Activated T-helper 17 cell treated with anti-CD3 and anti-CD28 coated beads, Interleukin-2, amount 50 U/mL, for 72 hours (primary cell): ENCODE measurements at regions not wholly inside any gene's neighbourhood (a gene's known extent, or its start where the extent isn't known, plus 50 kb on each side); places are given as distances from the start of the nearest gene placed in this dataset.

Source experiments
- ATAC-seq: fragments of 150-1000 bp; cut with Tn5 transposase; replicated peaks from 2 replicates; pipeline ENCODE4 v1.10.0; 2021; ENCODE audit warnings: mild to moderate bottlenecking, moderate library complexity
- H3K27ac Mint-ChIP-seq: one replicate; pipeline ENCODE4 v1.8.0; 2022; ENCODE audit warnings: mixed read lengths
- H3K27me3 Mint-ChIP-seq: one replicate; pipeline ENCODE4 v1.8.0; 2022; ENCODE audit warnings: mixed read lengths
- H3K36me3 Mint-ChIP-seq: one replicate; pipeline ENCODE4 v1.8.0; 2022; ENCODE audit warnings: low read depth, mild to moderate bottlenecking, mixed read lengths
- H3K4me1 Mint-ChIP-seq: one replicate; pipeline ENCODE4 v1.8.0; 2022; ENCODE audit warnings: mixed read lengths
- H3K4me3 Mint-ChIP-seq: one replicate; pipeline ENCODE4 v1.8.0; 2022; ENCODE audit warnings: mild to moderate bottlenecking, mixed read lengths
- H3K9me3 Mint-ChIP-seq: one replicate; pipeline ENCODE4 v1.8.0; 2022; ENCODE audit warnings: mixed read lengths

GRCh38 chr11:80827781-80828180 lies 1387.0 kb upstream of the TENM4 start:
- no peak for ATAC-seq
- no peaks in the 10 kb centered on the region for H3K9me3 Mint-ChIP-seq
- no peaks in the 10 kb centered on the region for H3K4me1 Mint-ChIP-seq

DNA sequence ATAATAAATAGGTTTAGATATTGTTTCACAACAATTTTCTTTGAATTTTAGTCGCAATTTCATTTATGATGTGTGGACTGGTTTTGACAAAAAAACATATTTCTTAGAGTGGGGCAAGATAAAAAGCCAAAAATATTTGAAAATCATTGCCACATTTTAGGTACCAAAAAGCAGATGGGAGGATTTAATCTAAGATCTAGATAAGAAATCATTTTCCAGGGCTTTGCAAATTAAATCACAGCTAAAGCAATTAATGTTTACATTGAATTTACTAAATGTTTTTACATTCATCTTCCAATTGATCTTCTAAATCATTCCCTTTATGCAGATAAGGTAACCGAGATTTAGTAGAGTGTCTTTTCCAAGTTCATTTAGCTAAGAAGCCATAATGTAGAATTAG lies 1386.0 kb upstream of the TENM4 start:
- Mint-ChIP-seq H3K4me1 (no peaks in the 10 kb centered on the region), H3K9me3 (no peaks in the 10 kb centered on the region), H3K27me3 (no peaks in the 10 kb centered on the region), H3K4me3 (no peak overlapping the region), H3K36me3 (no peaks in the 10 kb centered on the region), H3K27ac (no peak overlapping the region)
- no peak for ATAC-seq

More at GRCh38 chr11:80827781-80828180, 1387.0 kb upstream of the TENM4 start:
- Mint-ChIP-seq H3K4me3 (no peak overlapping the region), H3K27me3 (no peaks in the 10 kb centered on the region), H3K27ac (no peak overlapping the region), H3K36me3 (no peaks in the 10 kb centered on the region)

DNA sequence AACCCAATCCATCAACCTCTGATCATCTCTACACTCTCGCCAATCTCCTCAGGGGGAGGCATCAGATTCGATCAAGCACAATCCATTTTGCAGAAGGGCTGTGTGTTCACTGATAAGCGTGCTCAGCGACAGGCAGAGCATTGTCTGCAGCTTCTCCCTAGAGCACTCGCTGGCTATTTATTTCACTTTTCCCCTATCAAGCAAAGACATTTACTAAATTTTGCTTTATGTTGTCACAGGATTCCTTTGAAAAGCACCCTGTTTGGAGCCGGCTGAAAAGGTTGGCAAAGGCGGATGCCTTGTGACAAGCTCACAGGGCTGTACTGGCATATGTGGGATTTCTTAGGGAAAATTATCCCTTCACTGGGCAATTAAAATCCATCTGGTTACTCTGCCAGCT lies 1381.5 kb upstream of the TENM4 start:
- ATAC-seq: no peak
- H3K27me3 Mint-ChIP-seq: no peaks in the 10 kb centered on the region
- H3K4me1 Mint-ChIP-seq: no peaks in the 10 kb centered on the region
- no peak overlapping the region for H3K27ac Mint-ChIP-seq
- peaks cover 3% of the 10 kb centered on the region for H3K9me3 Mint-ChIP-seq
- no peak overlapping the region for H3K4me3 Mint-ChIP-seq
- H3K36me3 Mint-ChIP-seq: no peaks in the 10 kb centered on the region

DNA sequence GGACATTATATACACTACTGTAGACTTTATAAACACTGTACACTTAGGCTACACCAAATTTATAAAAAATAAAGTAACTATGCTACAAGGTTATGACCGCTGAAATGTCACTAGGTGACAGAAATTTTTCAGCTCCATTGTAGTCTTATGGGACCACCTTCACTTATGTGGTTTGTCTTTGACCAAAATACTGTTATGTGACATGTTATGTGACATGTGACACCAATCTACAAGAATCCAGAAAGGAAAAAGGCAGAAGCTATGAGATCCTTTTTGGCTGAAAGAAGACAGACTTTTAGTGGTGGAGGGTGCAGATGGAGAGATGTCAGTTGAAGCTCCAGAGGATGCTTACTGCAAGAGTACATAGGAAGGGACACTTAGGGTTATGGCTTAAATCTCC lies 1378.4 kb upstream of the TENM4 start:
- Mint-ChIP-seq H3K27ac (no peak overlapping the region), H3K36me3 (no peaks in the 10 kb centered on the region), H3K27me3 (no peaks in the 10 kb centered on the region), H3K4me1 (no peaks in the 10 kb centered on the region), H3K4me3 (no peak overlapping the region), H3K9me3 (peaks cover 8% of the 10 kb centered on the region)
- no peak for ATAC-seq

DNA sequence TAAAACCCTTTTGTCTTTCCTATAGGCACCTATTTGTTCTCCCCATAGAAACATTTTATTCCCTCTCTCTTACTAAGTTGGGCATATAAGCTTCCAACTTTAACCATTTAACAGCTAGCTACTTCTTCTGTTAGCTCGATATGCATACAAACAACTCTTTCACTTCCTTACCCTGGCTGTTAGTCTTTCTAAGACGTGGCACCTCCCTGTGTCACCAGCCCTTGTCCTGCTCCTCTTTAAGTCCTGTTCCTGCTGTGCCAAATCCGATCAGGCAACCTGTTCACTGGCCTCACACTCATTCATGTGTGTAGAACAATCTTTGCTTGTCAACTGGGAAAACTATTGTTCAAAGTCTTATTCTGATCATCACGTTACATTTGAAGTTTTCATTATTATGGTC lies 1376.1 kb upstream of the TENM4 start:
- Mint-ChIP-seq H3K9me3 (peaks cover 21% of the 10 kb centered on the region), H3K4me1 (no peaks in the 10 kb centered on the region), H3K27ac (no peak overlapping the region), H3K4me3 (no peak overlapping the region), H3K27me3 (no peaks in the 10 kb centered on the region), H3K36me3 (no peaks in the 10 kb centered on the region)
- ATAC-seq: no peak

DNA sequence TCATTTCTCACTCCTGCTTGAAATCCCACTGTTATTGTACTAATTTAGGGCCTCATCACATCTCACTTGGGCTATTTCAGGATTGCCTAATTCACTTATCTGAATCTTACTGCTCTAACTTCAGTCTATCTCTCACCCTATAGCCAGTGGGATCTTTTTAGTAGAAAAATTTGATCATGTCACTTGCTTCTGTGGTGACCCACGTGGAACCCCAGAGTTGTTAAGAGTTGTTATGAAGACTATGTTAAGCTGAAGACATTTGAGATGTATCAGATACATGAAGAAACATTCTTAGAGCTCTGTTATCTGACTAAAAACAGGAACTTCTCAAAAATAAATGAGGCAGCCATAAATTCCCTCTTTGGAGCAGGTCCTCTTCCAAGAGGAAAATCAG lies 1375.6 kb upstream of the TENM4 start:
- H3K4me1 Mint-ChIP-seq: no peaks in the 10 kb centered on the region
- no peaks in the 10 kb centered on the region for H3K36me3 Mint-ChIP-seq
- ATAC-seq: no peak

DNA sequence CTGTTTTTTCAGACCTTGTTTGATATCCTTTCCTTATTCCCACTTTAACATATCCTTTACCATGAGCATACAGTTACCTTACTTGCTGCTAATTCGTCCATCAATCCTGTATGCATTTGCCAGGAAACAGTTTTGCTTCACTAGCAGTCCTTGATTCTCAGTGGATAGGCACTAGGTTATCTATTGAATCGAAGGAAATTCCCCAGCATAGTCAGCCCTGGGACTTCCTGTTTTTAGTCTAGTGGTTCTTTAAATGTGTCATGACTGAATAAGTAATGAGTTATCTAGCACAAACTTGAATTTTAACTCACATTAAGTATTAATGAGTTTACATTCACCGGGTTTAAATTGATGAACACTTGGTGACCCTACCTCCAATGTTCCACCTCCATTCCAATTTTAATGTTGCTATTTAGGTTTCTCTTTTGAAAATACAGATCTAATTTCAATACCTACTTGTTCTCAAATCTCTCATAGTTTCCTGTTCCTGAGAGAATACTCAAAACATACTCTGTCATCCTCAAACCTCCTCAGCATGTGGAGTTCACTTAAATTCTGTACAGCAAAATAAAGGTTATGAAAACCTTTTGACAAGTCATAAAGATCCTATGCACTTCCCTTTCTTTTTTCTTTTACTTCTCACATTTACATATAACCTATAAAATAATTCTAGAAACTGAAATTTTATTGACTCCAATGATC lies 1375.1 kb upstream of the TENM4 start:
- H3K36me3 Mint-ChIP-seq: no peaks in the 10 kb centered on the region
- H3K27me3 Mint-ChIP-seq: no peaks in the 10 kb centered on the region
- no peak overlapping the region for H3K4me3 Mint-ChIP-seq
- H3K9me3 Mint-ChIP-seq: peaks cover 24% of the 10 kb centered on the region
- no peaks in the 10 kb centered on the region for H3K4me1 Mint-ChIP-seq
- ATAC-seq: no peak
- H3K27ac Mint-ChIP-seq: no peak overlapping the region

More for the DNA sequence above, 1375.6 kb upstream of the TENM4 start:
- Mint-ChIP-seq H3K27me3 (no peaks in the 10 kb centered on the region), H3K4me3 (no peak overlapping the region), H3K27ac (no peak overlapping the region), H3K9me3 (peaks cover 21% of the 10 kb centered on the region)

- no peaks in the 10 kb centered on the region for H3K36me3 Mint-ChIP-seq
- H3K27ac Mint-ChIP-seq: no peak overlapping the region
- peaks cover 27% of the 10 kb centered on the region for H3K9me3 Mint-ChIP-seq
- no peak overlapping the region for H3K4me3 Mint-ChIP-seq
- ATAC-seq: no peak
- H3K27me3 Mint-ChIP-seq: no peaks in the 10 kb centered on the region
- H3K4me1 Mint-ChIP-seq: no peaks in the 10 kb centered on the region
Observed at GRCh38 chr11:80814813-80815212, 1374.0 kb upstream of the TENM4 start.

DNA sequence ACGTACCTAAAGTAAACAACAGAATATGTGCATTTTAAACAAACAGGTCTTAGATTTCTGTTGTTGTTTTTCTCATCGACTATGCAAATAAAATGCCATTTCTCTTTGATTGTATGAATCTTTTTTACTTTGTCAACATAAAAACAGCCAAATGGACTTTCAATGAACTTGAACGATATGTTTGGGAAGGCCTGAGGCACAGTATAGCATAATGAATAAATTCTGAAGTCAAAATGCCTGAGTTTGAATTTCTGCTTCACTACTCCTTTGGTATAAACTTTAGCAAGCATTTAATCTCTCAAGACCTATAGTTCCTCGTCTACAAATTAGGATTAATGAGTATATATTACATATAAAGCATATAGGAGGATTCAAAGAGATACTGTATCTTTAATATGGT lies 1369.9 kb upstream of the TENM4 start:
- ATAC-seq: no peak

DNA sequence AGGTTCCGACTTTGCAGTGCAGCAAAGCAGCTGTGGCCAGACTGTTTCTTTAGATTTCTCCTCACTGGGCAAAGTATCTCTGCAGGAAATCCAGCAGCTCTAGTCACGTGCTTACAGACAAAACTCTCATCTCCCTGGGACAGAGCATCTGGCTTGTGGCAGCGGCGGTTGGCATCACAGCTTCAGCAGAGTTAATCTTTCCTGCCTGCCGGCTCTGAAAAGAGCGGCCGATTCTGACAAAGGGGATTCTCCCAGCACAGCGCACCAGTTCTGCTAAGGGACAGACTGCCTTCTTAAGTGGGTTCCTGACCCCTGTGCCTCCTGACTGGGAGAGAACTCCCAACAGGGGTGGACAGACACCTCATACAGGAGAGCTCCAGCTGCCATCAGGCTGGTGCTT lies 1357.3 kb upstream of the TENM4 start:
- ATAC-seq: no peak
- no peaks in the 10 kb centered on the region for H3K36me3 Mint-ChIP-seq
- no peaks in the 10 kb centered on the region for H3K27me3 Mint-ChIP-seq
- H3K4me3 Mint-ChIP-seq: no peak overlapping the region
- peaks cover 26% of the 10 kb centered on the region for H3K9me3 Mint-ChIP-seq
- no peaks in the 10 kb centered on the region for H3K4me1 Mint-ChIP-seq
- H3K27ac Mint-ChIP-seq: no peak overlapping the region

More for the DNA sequence above, 1369.9 kb upstream of the TENM4 start:
- peaks cover 19% of the 10 kb centered on the region for H3K9me3 Mint-ChIP-seq
- no peak overlapping the region for H3K4me3 Mint-ChIP-seq
- H3K27ac Mint-ChIP-seq: no peak overlapping the region
- H3K4me1 Mint-ChIP-seq: no peaks in the 10 kb centered on the region
- H3K27me3 Mint-ChIP-seq: no peaks in the 10 kb centered on the region
- no peaks in the 10 kb centered on the region for H3K36me3 Mint-ChIP-seq

DNA sequence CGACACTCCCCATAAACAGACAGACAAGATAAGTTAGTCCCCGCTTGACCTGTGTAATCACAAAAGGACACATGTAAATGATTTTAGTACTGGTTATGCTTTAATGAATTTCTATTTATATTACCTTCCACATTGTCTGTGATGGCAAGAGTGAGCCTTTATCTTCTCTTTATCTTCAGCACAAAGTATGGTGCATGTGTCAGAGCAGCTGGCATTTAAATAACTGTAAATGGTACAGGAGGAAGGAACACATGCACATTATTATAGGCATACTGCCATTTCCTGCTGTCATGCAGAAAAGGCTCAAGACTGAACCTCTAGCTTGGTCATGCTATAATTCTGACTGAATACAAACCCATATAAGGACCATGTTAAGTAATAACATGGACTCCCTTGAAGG lies 1342.7 kb upstream of the TENM4 start:
- H3K36me3 Mint-ChIP-seq: no peaks in the 10 kb centered on the region
- peaks cover 30% of the 10 kb centered on the region for H3K9me3 Mint-ChIP-seq
- no peak for ATAC-seq
- H3K4me1 Mint-ChIP-seq: no peaks in the 10 kb centered on the region
- H3K27ac Mint-ChIP-seq: no peak overlapping the region
- H3K27me3 Mint-ChIP-seq: no peaks in the 10 kb centered on the region
- H3K4me3 Mint-ChIP-seq: no peak overlapping the region

GRCh38 chr11:80782135-80782885 lies 1341.5 kb upstream of the TENM4 start:
- ATAC-seq: no peak
- Mint-ChIP-seq H3K4me3 (no peak overlapping the region), H3K4me1 (no peaks in the 10 kb centered on the region), H3K36me3 (no peaks in the 10 kb centered on the region), H3K27me3 (no peaks in the 10 kb centered on the region), H3K9me3 (peaks cover 31% of the 10 kb centered on the region), H3K27ac (no peak overlapping the region)

DNA sequence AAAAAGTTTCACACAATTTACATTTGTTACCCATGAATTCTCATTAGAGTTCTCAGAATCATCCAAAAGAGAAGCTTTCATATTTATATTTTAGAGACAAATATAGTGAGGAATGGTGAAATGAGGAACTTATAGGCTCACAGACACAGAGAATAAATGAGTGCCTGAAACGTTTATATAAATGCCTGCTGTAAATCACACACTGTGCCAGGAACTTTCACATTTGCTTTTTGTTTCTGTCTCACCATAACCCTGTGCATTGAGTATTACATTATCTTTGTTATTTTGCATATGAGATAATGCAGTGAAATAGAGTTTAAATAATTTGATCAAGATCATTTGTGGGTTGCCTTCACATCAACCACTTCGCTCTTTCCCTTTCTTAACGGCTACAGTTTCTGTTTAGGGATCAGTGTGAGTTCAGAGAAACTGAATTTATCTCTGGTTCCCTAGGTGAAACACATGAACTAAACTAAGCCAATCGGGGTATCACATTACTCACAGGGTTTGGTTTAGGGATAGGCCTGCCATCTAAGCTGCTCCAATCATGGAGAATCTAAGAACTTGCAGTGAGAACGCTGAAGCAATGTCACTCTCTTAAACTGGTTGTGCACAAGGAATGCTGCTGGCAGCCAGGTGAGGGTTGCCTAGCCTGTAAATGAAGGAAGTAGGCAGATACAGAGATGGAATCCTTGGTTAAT lies 1339.2 kb upstream of the TENM4 start:
- H3K9me3 Mint-ChIP-seq: peaks cover 31% of the 10 kb centered on the region
- no peaks in the 10 kb centered on the region for H3K36me3 Mint-ChIP-seq
- no peak overlapping the region for H3K27ac Mint-ChIP-seq
- H3K27me3 Mint-ChIP-seq: no peaks in the 10 kb centered on the region
- H3K4me3 Mint-ChIP-seq: no peak overlapping the region
- ATAC-seq: no peak
- H3K4me1 Mint-ChIP-seq: no peaks in the 10 kb centered on the region

- no peak overlapping the region for H3K27ac Mint-ChIP-seq
- no peaks in the 10 kb centered on the region for H3K27me3 Mint-ChIP-seq
- H3K36me3 Mint-ChIP-seq: no peaks in the 10 kb centered on the region
- H3K4me3 Mint-ChIP-seq: no peak overlapping the region
- no peaks in the 10 kb centered on the region for H3K4me1 Mint-ChIP-seq
- no peak for ATAC-seq
- H3K9me3 Mint-ChIP-seq: peaks cover 27% of the 10 kb centered on the region
Observed at GRCh38 chr11:80778941-80779340, 1338.1 kb upstream of the TENM4 start.

- no peak for ATAC-seq
- H3K27me3 Mint-ChIP-seq: no peaks in the 10 kb centered on the region
Observed at GRCh38 chr11:80778432-80778831, 1337.6 kb upstream of the TENM4 start.

More at GRCh38 chr11:80778432-80778831, 1337.6 kb upstream of the TENM4 start:
- Mint-ChIP-seq H3K9me3 (peaks cover 23% of the 10 kb centered on the region), H3K27ac (no peak overlapping the region), H3K36me3 (no peaks in the 10 kb centered on the region), H3K4me1 (no peaks in the 10 kb centered on the region), H3K4me3 (no peak overlapping the region)
